ENCODE measurements at regions not wholly inside any gene's neighbourhood (a gene's known extent, or its start where the extent isn't known, plus 50 kb on each side); places are given as distances from the start of the nearest gene placed in this dataset.

- TF ChIP-seq REST (IDR thresholded peaks at IDR 0.05; ENCODE audit: low read depth): no peak
- TF ChIP-seq MAX (IDR thresholded peaks at IDR 0.05): no peak
- no peak for TF ChIP-seq EP300 (IDR thresholded peaks at IDR 0.05; ENCODE audit: borderline replicate concordance)
- no peak for TF ChIP-seq YY1 (IDR thresholded peaks at IDR 0.05; ENCODE audit: low read depth)
- no peak for TF ChIP-seq TAF1 (IDR thresholded peaks at IDR 0.05; ENCODE audit: low read depth)
- TF ChIP-seq CREB1 (IDR thresholded peaks at IDR 0.05; ENCODE audit: low read depth): no peak
- no peak for TF ChIP-seq RAD21 (IDR thresholded peaks at IDR 0.05; ENCODE audit: low read depth)
- no peak for TF ChIP-seq NFIC (IDR thresholded peaks at IDR 0.05)
- no peak for TF ChIP-seq ZBTB7A (IDR thresholded peaks at IDR 0.05; ENCODE audit: low read depth)
- no peak for TF ChIP-seq CEBPB (IDR thresholded peaks at IDR 0.05)
- no peak for TF ChIP-seq TCF12 (IDR thresholded peaks at IDR 0.05; ENCODE audit: low read depth)
- no peak for TF ChIP-seq TEAD4 (IDR thresholded peaks at IDR 0.05)
- TF ChIP-seq FOXM1 (IDR thresholded peaks at IDR 0.05; ENCODE audit: borderline replicate concordance, low read depth): no peak
Observed at GRCh38 chr21:20545454-20545853, 452.8 kb upstream of the NCAM2 start.
